GM18498 (cell line): ENCODE measurements at regions not wholly inside any gene's neighbourhood (a gene's known extent, or its start where the extent isn't known, plus 50 kb on each side); places are given as distances from the start of the nearest gene placed in this dataset.

Experiments used
- ATAC-seq: cut with Tn5 transposase; IDR thresholded peaks from one replicate; pipeline ENCODE4 v1.9.1; 2021; ENCODE audit warnings: mild to moderate bottlenecking, moderate library complexity; ENCODE audit not compliant: unreplicated experiment

GRCh38 chr2:41992056-41992642 lies 55.7 kb upstream of the PKDCC start:
- no peak for ATAC-seq

DNA sequence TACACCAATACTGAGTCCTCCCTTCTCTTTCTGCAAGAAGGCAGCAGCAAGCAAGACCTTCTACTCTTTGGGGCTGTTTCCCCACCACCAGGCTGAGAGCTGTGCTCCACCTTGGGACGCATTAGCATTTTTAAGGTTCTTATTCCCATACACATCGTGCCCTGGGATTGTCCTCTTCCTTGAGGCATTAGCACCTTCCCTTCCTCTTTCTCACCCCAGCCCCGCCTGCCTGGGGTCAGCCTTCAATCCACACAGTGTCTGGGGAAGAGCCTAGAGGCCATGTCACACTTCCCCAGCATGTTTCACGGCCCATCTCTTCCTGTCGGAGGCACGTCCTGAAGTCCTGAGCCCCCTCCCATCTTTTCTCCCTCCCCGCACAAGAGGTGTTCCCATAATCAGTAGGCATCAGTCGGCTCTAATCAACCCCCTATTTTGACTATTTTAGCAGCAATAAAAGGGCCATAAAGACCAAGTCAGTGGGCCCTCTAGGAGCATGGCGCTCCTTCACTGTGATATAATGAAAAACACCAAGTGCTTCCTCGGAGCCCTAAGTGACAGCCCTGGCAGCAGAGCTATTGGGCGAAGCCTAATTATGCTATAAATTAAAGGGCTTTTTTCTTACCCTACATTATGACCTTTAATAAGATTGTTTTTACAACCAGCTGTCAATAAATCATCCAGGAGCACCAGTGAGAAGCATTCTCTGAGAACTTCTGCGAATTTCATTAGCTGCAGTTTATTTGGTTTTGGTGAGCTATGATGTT lies 55.0 kb upstream of the PKDCC start:
- ATAC-seq, result no peak

DNA sequence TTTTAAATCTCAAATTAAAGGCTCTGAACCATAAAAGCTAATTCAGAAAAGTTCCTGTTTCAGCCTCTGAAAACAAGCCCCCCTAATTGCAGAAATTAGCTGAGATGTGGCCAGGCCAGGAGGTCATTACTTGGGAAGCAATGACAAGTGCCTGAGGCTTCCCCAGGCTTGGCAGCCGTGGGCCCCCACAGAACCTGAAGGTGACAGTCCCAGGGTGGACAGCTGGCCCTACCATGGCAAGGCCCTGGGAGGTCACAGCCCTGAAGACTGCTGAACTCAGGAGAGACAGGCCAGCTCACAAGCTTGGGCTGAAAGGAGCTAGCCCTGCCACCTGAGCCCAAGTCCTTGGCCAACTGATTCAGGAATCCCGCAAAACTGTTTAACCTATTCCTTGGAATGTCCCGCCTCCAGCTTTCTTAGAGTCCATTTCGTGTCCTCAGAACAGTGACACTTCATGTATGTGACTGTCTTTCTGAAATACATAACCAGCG lies 54.3 kb upstream of the PKDCC start:
- ATAC-seq, result no peak

DNA sequence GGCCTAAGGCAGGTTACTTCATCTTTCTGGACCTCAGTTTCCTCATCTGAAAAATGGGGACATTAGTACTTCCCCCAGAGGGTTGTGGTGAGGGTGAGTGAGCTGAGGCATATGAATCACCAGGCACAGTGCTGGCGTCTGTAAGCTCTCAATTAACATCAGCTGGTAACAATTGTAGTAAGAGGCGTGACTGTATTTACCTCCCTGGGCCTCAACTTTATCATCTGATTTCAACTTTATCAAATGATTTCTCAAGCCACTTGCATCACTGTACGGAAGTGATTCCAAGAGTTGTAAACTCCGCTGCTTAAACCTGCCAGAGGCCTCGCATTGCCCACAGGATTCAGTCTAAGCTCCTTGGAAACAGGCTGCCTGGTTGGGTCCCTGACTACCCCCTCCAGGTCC lies 53.6 kb upstream of the PKDCC start:
- ATAC-seq, result no peak

- no peak for ATAC-seq
Measured at GRCh38 chr2:41994661-41995060, 53.2 kb upstream of the PKDCC start.

GRCh38 chr2:41997561-41997960 lies 50.3 kb upstream of the PKDCC start:
- no peak for ATAC-seq
